Spleen (tissue), 11 donors: ENCODE measurements at regions not wholly inside any gene's neighbourhood (a gene's known extent, or its start where the extent isn't known, plus 50 kb on each side); places are given as distances from the start of the nearest gene placed in this dataset.
A peak's percentile ranks its signal among the peaks of the same experiment; 100 is the strongest.

Source experiments
- DNase-seq: peaks from one replicate; pipeline ENCODE4 v3.0.0-alpha.2; 2020
- H3K27ac ChIP-seq, 8 donors: fragments of 200-600 bp; sonication (generic) in 7 of 8; 1 replicate in 4 of 8; 2 replicates in 4 of 8; pipeline versions ENCODE4 v1.5.0 to v1.8.0; 2016 to 2021; ENCODE audit warnings: inconsistent platforms in 4 of 8, mild to moderate bottlenecking in 4 of 8, moderate library complexity in 1 of 8
- H3K27me3 ChIP-seq, 7 donors: fragments of 200-600 bp; sonication (generic) in 6 of 7; replicated peaks in 1 of 7; 1 replicate in 4 of 7; 2 replicates in 3 of 7; pipeline versions ENCODE4 v1.5.0 to v1.8.0; 2016 to 2021; ENCODE audit warnings: inconsistent platforms in 3 of 7, mild to moderate bottlenecking in 1 of 7
- H3K36me3 ChIP-seq, 6 donors: fragments of 200-600 bp; sonication (generic) in 5 of 6; 1 replicate in 4 of 6; 2 replicates in 2 of 6; pipeline versions ENCODE4 v1.5.0 to v1.8.0; 2016 to 2021; ENCODE audit warnings: inconsistent platforms in 2 of 6
- H3K4me1 ChIP-seq, 6 donors: fragments of 200-600 bp; sonication (generic) in 5 of 6; 1 replicate in 3 of 6; 2 replicates in 3 of 6; pipeline versions ENCODE4 v1.5.0 to v1.8.0; 2016 to 2021; ENCODE audit warnings: inconsistent platforms in 3 of 6
- H3K4me3 ChIP-seq, 8 donors: fragments of 200-600 bp; sonication (generic) in 7 of 8; 1 replicate in 4 of 8; 2 replicates in 4 of 8; pipeline versions ENCODE4 v1.5.0 to v1.8.0; 2016 to 2021; ENCODE audit warnings: inconsistent platforms in 4 of 8, mild to moderate bottlenecking in 4 of 8, moderate library complexity in 2 of 8
- H3K9me3 ChIP-seq, 8 donors: fragments of 200-600 bp; sonication (generic) in 7 of 8; 1 replicate in 4 of 8; 2 replicates in 4 of 8; pipeline versions ENCODE4 v1.5.0 to v1.8.0; 2016 to 2021; ENCODE audit warnings: inconsistent platforms in 4 of 8
- POLR2A ChIP-seq, 3 donors: fragments of 450-650 bp; IDR thresholded peaks; one replicate each; pipeline ENCODE4 v1.5.1; 2017; ENCODE audit warnings: antibody characterized with exemption in 3 of 3, mild to moderate bottlenecking in 1 of 3
- POLR2AphosphoS5 ChIP-seq, 3 donors: sonication (generic); formaldehyde crosslinking; IDR thresholded peaks; one replicate each; pipeline ENCODE4 v1.5.1; 2017; ENCODE audit warnings: antibody characterized with exemption in 3 of 3
- WGBS, 5 donors: extraction: QIAGEN DNeasy Blood & Tissue Kit in 3 of 5; methylation state at CpG; one replicate each; pipeline versions ENCODE4 v1.1.5 to v1.1.7; 2013 to 2018; 5-methylcytosine and 5-hydroxymethylcytosine counted together
- intact Hi-C: fragments of 100-400 bp; cut with DNase I; formaldehyde crosslinking; loops from one replicate; pipeline ENCODE4 v1.15.0; 2023; ENCODE audit warnings: low total_unique reads
- TF ChIP-seq, protein P1 (sequence below), 11 experiments: fragments of 200-600 bp in 7 of 11; fragments of 450-650 bp in 4 of 11; sonication (generic) in 4 of 11; IDR thresholded peaks in 8 of 11; conservative IDR thresholded peaks in 3 of 11; 1 replicate in 7 of 11; 2 replicates in 4 of 11; pipeline versions ENCODE4 v1.4.0 to v1.8.0; 2016 to 2021; ENCODE audit warnings: antibody characterized with exemption in 11 of 11, inconsistent platforms in 4 of 11, mild to moderate bottlenecking in 1 of 11
- donor health status: healthy with polysubstance abuse.
- donor health status: DM: no; HTN: no; CAD: no; lungs with moderate emphysema.
- donor health status: DM: no; HTN: no; CAD: no.
- donor health status: Bipolar disorder and iron deficiency.
- donor health status: healthy.
- donor health status: DM: no; HTN: no; CAD: no.
- donor health status: DM: yes; HTN: yes; CAD: no.

DNA sequence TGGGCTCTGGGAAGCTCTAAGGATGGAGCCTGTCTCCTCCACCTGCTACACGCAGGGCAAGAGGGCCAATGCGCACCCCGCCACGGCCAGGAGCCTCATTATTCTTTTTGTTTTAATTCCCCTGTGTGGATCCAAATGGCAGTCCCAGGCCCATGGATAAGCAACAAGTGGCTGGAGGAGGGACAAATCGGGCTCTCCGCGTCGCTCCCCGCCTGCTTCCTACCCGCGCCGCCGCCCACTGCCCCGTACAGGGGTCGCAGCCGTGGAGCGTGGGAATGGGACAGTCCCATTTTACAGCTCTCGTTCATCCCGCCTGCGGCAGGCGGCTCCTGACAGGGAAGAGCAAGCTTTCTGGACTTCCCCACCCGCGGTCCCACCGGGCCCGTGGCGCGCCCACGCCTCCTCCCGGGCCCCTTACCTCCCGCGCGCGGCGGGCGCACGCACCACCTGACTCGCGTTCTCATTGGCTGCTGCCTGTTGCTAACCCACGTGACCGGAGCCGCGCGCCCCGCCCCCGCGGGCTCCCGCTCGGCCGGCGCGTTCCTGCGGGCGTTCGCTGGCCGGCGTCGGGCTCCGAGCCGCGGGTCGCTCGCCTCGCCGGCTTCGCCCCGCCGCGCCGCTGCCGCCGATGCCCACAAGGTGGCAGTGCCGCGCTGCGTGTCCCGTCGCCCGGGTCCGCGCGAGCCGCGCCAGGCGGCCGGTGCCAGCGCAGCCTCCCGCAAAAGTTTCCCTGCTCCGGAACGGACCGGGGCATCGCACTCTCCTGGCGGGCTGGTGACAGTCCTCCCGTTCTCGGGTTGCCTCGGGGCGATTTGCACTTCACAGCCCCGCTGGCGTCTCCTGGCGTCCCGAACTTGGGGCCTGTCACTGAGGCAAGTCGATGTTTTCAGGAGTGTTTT lies 93.3 kb downstream of the CD83 start:
- Histone ChIP-seq H3K36me3 (no peaks in the 10 kb centered on the region), H3K4me1 (peaks cover 4 to 34% (median 21%) of the 10 kb centered on the region in 6 donors), H3K9me3 (no peaks in the 10 kb centered on the region), H3K27me3 (no peaks in the 10 kb centered on the region), H3K4me3 (peak overlapping the region; percentile 54 to 76 (median 64)), H3K27ac (peak overlapping the region; percentile 82 to 90 (median 88))
- TF ChIP-seq, protein P1, sequence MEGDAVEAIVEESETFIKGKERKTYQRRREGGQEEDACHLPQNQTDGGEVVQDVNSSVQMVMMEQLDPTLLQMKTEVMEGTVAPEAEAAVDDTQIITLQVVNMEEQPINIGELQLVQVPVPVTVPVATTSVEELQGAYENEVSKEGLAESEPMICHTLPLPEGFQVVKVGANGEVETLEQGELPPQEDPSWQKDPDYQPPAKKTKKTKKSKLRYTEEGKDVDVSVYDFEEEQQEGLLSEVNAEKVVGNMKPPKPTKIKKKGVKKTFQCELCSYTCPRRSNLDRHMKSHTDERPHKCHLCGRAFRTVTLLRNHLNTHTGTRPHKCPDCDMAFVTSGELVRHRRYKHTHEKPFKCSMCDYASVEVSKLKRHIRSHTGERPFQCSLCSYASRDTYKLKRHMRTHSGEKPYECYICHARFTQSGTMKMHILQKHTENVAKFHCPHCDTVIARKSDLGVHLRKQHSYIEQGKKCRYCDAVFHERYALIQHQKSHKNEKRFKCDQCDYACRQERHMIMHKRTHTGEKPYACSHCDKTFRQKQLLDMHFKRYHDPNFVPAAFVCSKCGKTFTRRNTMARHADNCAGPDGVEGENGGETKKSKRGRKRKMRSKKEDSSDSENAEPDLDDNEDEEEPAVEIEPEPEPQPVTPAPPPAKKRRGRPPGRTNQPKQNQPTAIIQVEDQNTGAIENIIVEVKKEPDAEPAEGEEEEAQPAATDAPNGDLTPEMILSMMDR (IDR thresholded peaks at IDR 0.05 in 8 of 11, conservative IDR thresholded peaks at IDR 0.05 in 3 of 11), result peak in 10 of 11 experiments; percentile 27 to 90 (median 73)
- TF ChIP-seq POLR2AphosphoS5 (IDR thresholded peaks at IDR 0.05) (peak; percentile 90 to 93 (median 93)), POLR2A (IDR thresholded peaks at IDR 0.05) (peak in 2 of 3 donors; percentile 48 to 57)
- DNase-seq, result peak; percentile 98
- intact Hi-C loops, result no loop called here
- WGBS, 5 donors, result 1 to 3% (median 3%) methylated on average over 34 to 100 of the region's 100 CpGs

DNA sequence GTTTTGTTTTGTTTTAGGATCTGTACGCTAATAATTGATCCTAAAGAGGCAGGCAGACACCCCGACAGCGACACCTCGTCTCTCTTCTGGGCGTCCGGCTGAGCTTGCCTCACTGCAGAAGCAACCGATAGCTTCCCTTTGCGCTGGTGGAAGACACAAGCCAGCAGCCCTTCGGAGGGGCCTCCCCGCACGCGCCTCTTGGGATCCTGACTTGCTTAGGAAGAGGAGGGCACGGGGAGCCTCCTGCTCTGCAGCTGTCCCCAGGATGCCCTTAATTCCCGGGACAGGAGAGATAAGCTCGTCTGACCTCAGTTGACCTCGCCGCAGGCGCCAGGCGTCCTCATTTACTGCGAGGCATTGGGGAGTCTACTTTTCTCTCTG lies 94.0 kb downstream of the CD83 start:
- DNase-seq, result peak; percentile 89
- Histone ChIP-seq H3K27ac (peak overlapping the region; percentile 70 to 90 (median 88)), H3K36me3 (no peaks in the 10 kb centered on the region), H3K4me1 (peaks cover 4 to 34% (median 21%) of the 10 kb centered on the region in 6 donors), H3K27me3 (no peaks in the 10 kb centered on the region), H3K9me3 (no peaks in the 10 kb centered on the region), H3K4me3 (peak overlapping the region; percentile 48 to 76 (median 60))
- 15 to 39% (median 19%) methylated on average over 10 to 20 of the region's 20 CpGs for WGBS, 5 donors
- TF ChIP-seq POLR2AphosphoS5 (IDR thresholded peaks at IDR 0.05), result no peak
- TF ChIP-seq, protein P1 (IDR thresholded peaks at IDR 0.05 in 8 of 11, conservative IDR thresholded peaks at IDR 0.05 in 3 of 11), result peak in 1 of 11 experiments; percentile 2
- intact Hi-C loops, result no loop called here

DNA sequence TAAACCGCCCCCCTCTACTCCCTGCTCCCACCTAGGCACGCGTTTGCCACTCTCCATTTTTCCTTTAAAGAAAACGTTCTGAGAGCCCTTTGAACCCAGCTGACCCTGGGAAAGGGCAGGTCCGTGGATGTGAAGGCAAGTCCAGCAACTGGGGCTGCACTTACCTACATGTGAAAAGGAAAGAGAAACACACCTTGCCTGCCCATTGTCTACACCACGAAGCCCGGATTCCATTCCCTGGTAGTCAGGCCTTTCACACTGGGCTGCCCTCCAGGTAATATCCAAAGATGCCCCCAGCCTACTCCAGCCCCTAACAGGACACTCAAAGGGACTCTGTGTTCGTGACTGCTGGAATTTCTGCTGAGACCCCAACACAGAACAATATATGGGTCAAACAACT lies 94.4 kb downstream of the CD83 start:
- whole genome bisulfite sequencing, 5 donors, result 81 to 83% (median 82%) methylated on average over 8 of the region's 8 CpGs
- no peaks in the 10 kb centered on the region for H3K36me3 ChIP-seq
- intact Hi-C loops, result no loop called here
- H3K4me1 ChIP-seq, result peaks cover 4 to 34% (median 21%) of the 10 kb centered on the region in 6 donors
- no peaks in the 10 kb centered on the region for H3K9me3 ChIP-seq
- TF ChIP-seq POLR2AphosphoS5 (IDR thresholded peaks at IDR 0.05), result no peak
- TF ChIP-seq POLR2A (IDR thresholded peaks at IDR 0.05), result no peak
- TF ChIP-seq, protein P1 (IDR thresholded peaks at IDR 0.05 in 8 of 11, conservative IDR thresholded peaks at IDR 0.05 in 3 of 11), result no peak
- no peaks in the 10 kb centered on the region for H3K27me3 ChIP-seq
- H3K4me3 ChIP-seq, result peak overlapping the region in 3 of 8 donors; percentile 58 to 76 (median 62)
- DNase-seq, result no peak
- peak overlapping the region in 5 of 8 donors; percentile 83 to 90 (median 90) for H3K27ac ChIP-seq

DNA sequence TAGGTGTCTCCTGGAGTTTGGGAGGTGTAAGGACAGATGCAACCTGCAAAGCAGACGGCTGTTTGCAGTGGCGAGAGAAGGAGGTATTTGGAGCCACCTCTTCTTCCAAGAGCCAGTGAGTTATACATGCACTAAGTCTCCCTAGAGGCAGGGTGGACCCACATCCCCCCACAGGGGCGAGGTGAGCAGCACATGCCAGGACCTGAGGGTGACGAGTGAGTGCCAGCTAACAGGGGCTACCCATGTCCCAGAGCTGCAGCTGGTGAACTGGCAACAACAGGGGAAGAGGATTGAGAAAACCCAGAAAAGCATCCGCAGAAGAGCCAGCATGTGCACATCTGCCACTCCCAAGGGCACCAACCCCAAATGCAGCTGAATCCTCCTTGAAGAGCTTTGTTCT lies 95.1 kb downstream of the CD83 start:
- no peaks in the 10 kb centered on the region for H3K36me3 ChIP-seq
- H3K4me3 ChIP-seq, result no peak overlapping the region
- no peak overlapping the region for H3K27ac ChIP-seq
- no peaks in the 10 kb centered on the region for H3K9me3 ChIP-seq
- H3K4me1 ChIP-seq, result peaks cover 4 to 36% (median 21%) of the 10 kb centered on the region in 6 donors
- TF ChIP-seq, protein P1 (IDR thresholded peaks at IDR 0.05 in 8 of 11, conservative IDR thresholded peaks at IDR 0.05 in 3 of 11), result no peak
- TF ChIP-seq POLR2A (IDR thresholded peaks at IDR 0.05), result no peak
- no peak for TF ChIP-seq POLR2AphosphoS5 (IDR thresholded peaks at IDR 0.05)
- 73 to 96% (median 93%) methylated on average over 5 of the region's 5 CpGs for WGBS, 5 donors
- no peak for DNase-seq
- intact Hi-C loops, result no loop called here
- no peaks in the 10 kb centered on the region for H3K27me3 ChIP-seq
